Mesendoderm (in vitro differentiated cells): ENCODE measurements at regions not wholly inside any gene's neighbourhood (a gene's known extent, or its start where the extent isn't known, plus 50 kb on each side); places are given as distances from the start of the nearest gene placed in this dataset.

Experiments
- DNase-seq: peaks from one replicate; pipeline ENCODE4 v3.0.0; 2013
- H2AK5ac ChIP-seq: 2 replicates; pipeline ENCODE4 v1.6.1; 2013; ENCODE audit warnings: low read length, inconsistent platforms
- H2BK120ac ChIP-seq: 2 replicates; pipeline ENCODE4 v1.6.1; 2013; ENCODE audit warnings: low read depth, mild to moderate bottlenecking, low read length, moderate library complexity, mixed read lengths
- H2BK15ac ChIP-seq: replicated peaks from 2 replicates; pipeline ENCODE4 v1.6.1; 2013; ENCODE audit warnings: low read depth, mild to moderate bottlenecking, moderate library complexity
- H2BK5ac ChIP-seq: 2 replicates; pipeline ENCODE4 v1.6.1; 2013; ENCODE audit warnings: low read length, inconsistent platforms
- H3K18ac ChIP-seq: 2 replicates; pipeline ENCODE4 v1.6.1; 2013; ENCODE audit warnings: mild to moderate bottlenecking, low read length, mixed read lengths
- H3K23ac ChIP-seq: one replicate; pipeline ENCODE4 v1.6.1; 2013; ENCODE audit warnings: low read length
- H3K27ac ChIP-seq: 2 replicates; pipeline ENCODE4 v1.5.1; 2013; ENCODE audit warnings: low read depth, mild to moderate bottlenecking, inconsistent platforms, low read length, moderate library complexity
- H3K27me3 ChIP-seq: 2 replicates; pipeline ENCODE4 v1.6.1; 2013; ENCODE audit warnings: low read length, control low read depth, mild to moderate bottlenecking, inconsistent platforms; ENCODE audit not compliant: insufficient read depth, poor library complexity
- H3K36me3 ChIP-seq: 2 replicates; pipeline ENCODE4 v1.6.1; 2013; ENCODE audit warnings: low read length, inconsistent platforms; ENCODE audit not compliant: control insufficient read depth, insufficient read depth
- H3K4ac ChIP-seq: one replicate; pipeline ENCODE4 v1.6.1; 2013; ENCODE audit warnings: low read depth, mild to moderate bottlenecking, low read length, moderate library complexity
- H3K4me1 ChIP-seq: 2 replicates; pipeline ENCODE4 v1.6.1; 2013; ENCODE audit warnings: low read depth, low read length, inconsistent platforms; ENCODE audit not compliant: control insufficient read depth
- H3K4me2 ChIP-seq: 2 replicates; pipeline ENCODE4 v1.6.1; 2013; ENCODE audit warnings: low read length
- H3K4me3 ChIP-seq: 2 replicates; pipeline ENCODE4 v1.5.1; 2013; ENCODE audit warnings: mild to moderate bottlenecking, low read length
- H3K56ac ChIP-seq: one replicate; pipeline ENCODE4 v1.6.1; 2013; ENCODE audit warnings: low read length
- H3K79me1 ChIP-seq: 2 replicates; pipeline ENCODE4 v1.6.1; 2013; ENCODE audit warnings: low read length, inconsistent platforms
- H3K79me2 ChIP-seq: 2 replicates; pipeline ENCODE4 v1.6.1; 2013; ENCODE audit warnings: mild to moderate bottlenecking, low read length; ENCODE audit not compliant: control insufficient read depth, insufficient read depth
- H3K9ac ChIP-seq: 2 replicates; pipeline ENCODE4 v1.6.1; 2013; ENCODE audit warnings: low read length, inconsistent platforms
- H4K5ac ChIP-seq: one replicate; pipeline ENCODE4 v1.6.1; 2013; ENCODE audit warnings: low read length
- H4K8ac ChIP-seq: one replicate; pipeline ENCODE4 v1.6.1; 2013; ENCODE audit warnings: low read depth, mild to moderate bottlenecking, control low read depth, low read length, moderate library complexity
- WGBS: extraction: QIAGEN DNeasy Blood & Tissue Kit; methylation state at CpG from one replicate; pipeline ENCODE4 v1.1.7; 2013; ENCODE audit warnings: low lambda C conversion rate, missing lambda C conversion rate; ENCODE audit not compliant: insufficient coverage; ENCODE audit errors: extremely low coverage; 5-methylcytosine and 5-hydroxymethylcytosine counted together

- H3K27me3 ChIP-seq, result no peaks in the 10 kb centered on the region
- H2BK5ac ChIP-seq, result no peak overlapping the region
- no peak overlapping the region for H3K4me2 ChIP-seq
- H3K9ac ChIP-seq, result no peak overlapping the region
- H3K56ac ChIP-seq, result no peak overlapping the region
- H3K27ac ChIP-seq, result no peak overlapping the region
- H2AK5ac ChIP-seq, result no peak overlapping the region
- no CpG with 5 or more reads among the region's 24 CpGs for WGBS
- no peaks in the 10 kb centered on the region for H3K4me1 ChIP-seq
- H3K23ac ChIP-seq, result no peak overlapping the region
- no peak overlapping the region for H3K18ac ChIP-seq
- H4K5ac ChIP-seq, result no peak overlapping the region
- no peaks in the 10 kb centered on the region for H3K79me1 ChIP-seq
- no peaks in the 10 kb centered on the region for H3K36me3 ChIP-seq
- no peak overlapping the region for H3K4ac ChIP-seq
- no peak overlapping the region for H2BK120ac ChIP-seq
- no peak overlapping the region for H2BK15ac ChIP-seq
- no peak overlapping the region for H4K8ac ChIP-seq
- H3K79me2 ChIP-seq, result no peaks in the 10 kb centered on the region
- no peak overlapping the region for H3K4me3 ChIP-seq
- no peak for DNase-seq
Measured at GRCh38 chr14:104321088-104321801, 182.9 kb downstream of the KIF26A start.

DNA sequence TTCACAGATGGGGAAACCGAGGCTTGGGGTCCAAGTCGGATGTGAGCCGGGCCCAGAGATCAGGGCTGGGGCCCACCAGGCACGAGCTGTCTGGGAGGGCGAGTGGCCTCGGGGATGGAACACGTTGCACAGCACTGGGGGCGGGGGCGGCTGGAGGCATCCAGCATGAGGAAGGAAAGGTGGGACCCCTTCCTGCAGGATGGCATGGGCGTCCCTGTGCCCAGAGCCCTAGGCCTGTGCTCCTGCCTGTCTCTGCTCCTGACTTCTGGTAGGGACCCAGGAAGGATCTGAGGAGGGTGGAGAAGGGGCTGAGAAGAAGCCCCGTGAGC is 183.4 kb downstream of the KIF26A start:
- DNase-seq, result no peak
- Histone ChIP-seq H3K27me3 (no peaks in the 10 kb centered on the region), H3K56ac (no peak overlapping the region), H3K36me3 (no peaks in the 10 kb centered on the region), H4K5ac (no peak overlapping the region), H3K4me1 (no peaks in the 10 kb centered on the region), H4K8ac (no peak overlapping the region), H3K4ac (no peak overlapping the region), H2AK5ac (no peak overlapping the region), H2BK120ac (no peak overlapping the region), H3K79me2 (no peaks in the 10 kb centered on the region), H3K9ac (no peak overlapping the region), H3K23ac (no peak overlapping the region), H3K18ac (no peak overlapping the region), H3K4me2 (no peak overlapping the region), H3K27ac (no peak overlapping the region), H2BK15ac (no peak overlapping the region), H2BK5ac (no peak overlapping the region), H3K79me1 (no peaks in the 10 kb centered on the region), H3K4me3 (no peak overlapping the region)
- no CpG with 5 or more reads among the region's 11 CpGs for WGBS

DNA sequence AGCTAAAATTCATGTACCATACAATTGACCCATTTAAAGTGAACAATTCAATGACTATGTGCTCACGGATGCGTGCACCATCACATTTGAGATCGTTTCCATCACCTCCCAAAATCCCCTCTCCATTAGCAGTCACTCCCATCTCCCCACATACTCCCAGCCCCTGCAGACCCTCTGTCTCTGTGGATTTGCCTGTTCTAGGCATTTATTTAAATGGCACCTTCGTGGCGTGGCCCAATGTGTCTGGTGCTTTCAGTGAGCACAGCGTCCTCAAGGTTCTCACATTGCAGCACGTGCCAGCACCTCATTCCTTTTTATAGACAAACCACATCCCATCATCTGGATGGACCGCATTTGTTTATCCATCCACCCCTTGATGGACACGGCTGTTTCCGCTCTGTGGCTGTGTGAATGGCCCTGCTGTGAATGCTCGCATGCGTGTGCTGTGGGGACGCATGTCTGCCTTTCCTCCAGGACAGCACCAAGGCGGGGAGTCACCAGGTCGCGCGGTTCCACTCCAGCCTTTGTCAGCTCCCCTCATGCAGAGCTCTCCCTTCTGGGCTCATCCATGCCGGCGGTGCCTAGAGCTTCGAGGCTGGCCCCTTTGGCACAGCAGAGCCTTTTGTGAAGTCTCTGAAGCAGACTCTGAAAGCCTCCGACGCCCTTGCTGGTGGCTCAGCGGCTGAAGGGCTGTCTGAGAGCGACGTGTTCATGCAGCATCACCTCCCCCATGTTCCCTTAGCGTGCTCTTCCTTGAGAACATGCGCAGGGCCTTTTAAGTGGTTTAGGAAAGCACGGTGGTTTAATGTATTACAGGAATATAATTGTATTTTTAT is 184.4 kb downstream of the KIF26A start:
- WGBS, result no CpG with 5 or more reads among the region's 28 CpGs

GRCh38 chr14:104323551-104324175 is 185.3 kb downstream of the KIF26A start:
- no peak overlapping the region for H2AK5ac ChIP-seq
- H3K4me3 ChIP-seq, result no peak overlapping the region
- no peak overlapping the region for H3K4ac ChIP-seq
- no peak overlapping the region for H4K5ac ChIP-seq
- H2BK15ac ChIP-seq, result no peak overlapping the region
- H3K23ac ChIP-seq, result no peak overlapping the region
- H4K8ac ChIP-seq, result no peak overlapping the region
- H3K79me1 ChIP-seq, result no peaks in the 10 kb centered on the region
- H3K27ac ChIP-seq, result no peak overlapping the region
- H3K4me2 ChIP-seq, result no peak overlapping the region
- no peaks in the 10 kb centered on the region for H3K36me3 ChIP-seq
- DNase-seq, result no peak
- H2BK5ac ChIP-seq, result no peak overlapping the region
- H2BK120ac ChIP-seq, result no peak overlapping the region
- H3K18ac ChIP-seq, result no peak overlapping the region
- no peaks in the 10 kb centered on the region for H3K4me1 ChIP-seq
- H3K79me2 ChIP-seq, result no peaks in the 10 kb centered on the region
- H3K9ac ChIP-seq, result no peak overlapping the region
- no peak overlapping the region for H3K56ac ChIP-seq
- WGBS, result no CpG with 5 or more reads among the region's 15 CpGs
- H3K27me3 ChIP-seq, result no peaks in the 10 kb centered on the region

More for the DNA sequence above, 184.4 kb downstream of the KIF26A start:
- no peaks in the 10 kb centered on the region for H3K4me1 ChIP-seq
- no peak overlapping the region for H3K23ac ChIP-seq
- H4K5ac ChIP-seq, result no peak overlapping the region
- H3K79me1 ChIP-seq, result no peaks in the 10 kb centered on the region
- H3K4me2 ChIP-seq, result no peak overlapping the region
- H3K18ac ChIP-seq, result no peak overlapping the region
- no peak for DNase-seq
- H4K8ac ChIP-seq, result no peak overlapping the region
- no peak overlapping the region for H2BK5ac ChIP-seq
- no peak overlapping the region for H3K27ac ChIP-seq
- H3K79me2 ChIP-seq, result no peaks in the 10 kb centered on the region
- H3K4me3 ChIP-seq, result no peak overlapping the region
- H2BK15ac ChIP-seq, result no peak overlapping the region
- no peak overlapping the region for H2BK120ac ChIP-seq
- H3K27me3 ChIP-seq, result no peaks in the 10 kb centered on the region
- H3K36me3 ChIP-seq, result no peaks in the 10 kb centered on the region
- no peak overlapping the region for H3K9ac ChIP-seq
- H2AK5ac ChIP-seq, result no peak overlapping the region
- no peak overlapping the region for H3K56ac ChIP-seq
- no peak overlapping the region for H3K4ac ChIP-seq

- Histone ChIP-seq H3K9ac (no peak overlapping the region), H2BK15ac (no peak overlapping the region), H3K79me1 (no peaks in the 10 kb centered on the region), H3K79me2 (no peaks in the 10 kb centered on the region), H3K4me3 (no peak overlapping the region), H2BK5ac (no peak overlapping the region), H3K4me1 (no peaks in the 10 kb centered on the region), H2AK5ac (no peak overlapping the region), H3K27me3 (no peaks in the 10 kb centered on the region), H3K23ac (no peak overlapping the region), H3K36me3 (no peaks in the 10 kb centered on the region), H4K8ac (no peak overlapping the region), H2BK120ac (no peak overlapping the region), H3K4me2 (no peak overlapping the region), H3K27ac (no peak overlapping the region), H3K56ac (no peak overlapping the region), H3K4ac (no peak overlapping the region), H4K5ac (no peak overlapping the region), H3K18ac (no peak overlapping the region)
- WGBS, result no CpG with 5 or more reads among the region's 10 CpGs
- no peak for DNase-seq
Measured at GRCh38 chr14:104326848-104327247, 188.5 kb downstream of the KIF26A start.
